Right lobe of liver (tissue), 4 donors: ENCODE measurements at regions not wholly inside any gene's neighbourhood (a gene's known extent, or its start where the extent isn't known, plus 50 kb on each side); places are given as distances from the start of the nearest gene placed in this dataset.
"Not testable (repeated sequence)": the region's sequence is repeated elsewhere in the genome, so short reads cannot be mapped to it uniquely, and the experiment has no call there.

ENCODE experiments used
- CTCF ChIP-seq, 4 donors: fragments of 200-600 bp in 3 of 4; fragments of 450-650 bp in 1 of 4; IDR thresholded peaks; one replicate each; pipeline versions ENCODE4 v1.5.1 to v1.8.0; 2016 to 2022; ENCODE audit warnings: antibody characterized with exemption in 4 of 4, mild to moderate bottlenecking in 2 of 4
- POLR2A ChIP-seq: fragments of 450-650 bp; IDR thresholded peaks from one replicate; pipeline ENCODE4 v1.6.1; 2017; ENCODE audit warnings: antibody characterized with exemption, mild to moderate bottlenecking
- donor health status: DM: no; HTN: no; CAD: no.
- donor health status: DM: no; HTN: no; CAD: no.
- donor health status: DM: no; HTN: yes; CAD: no.

GRCh38 chr5:12078286-12078685 is 174.0 kb upstream of the CTNND2 start:
- TF ChIP-seq POLR2A; CTCF (IDR thresholded peaks at IDR 0.05): not testable (repeated sequence)
